Esophagus muscularis mucosa (tissue), 4 donors: ENCODE measurements at regions not wholly inside any gene's neighbourhood (a gene's known extent, or its start where the extent isn't known, plus 50 kb on each side); places are given as distances from the start of the nearest gene placed in this dataset.

Experiments used
- DNase-seq: peaks from one replicate; pipeline ENCODE4 v3.0.0-alpha.2; 2017; ENCODE audit errors: extremely low spot score
- H3K27ac ChIP-seq, 4 donors: fragments of 200-600 bp; sonication (generic); replicated peaks in 1 of 4; 1 replicate in 3 of 4; 2 replicates in 1 of 4; pipeline ENCODE4 v1.5.1; 2016 to 2019; ENCODE audit warnings: mild to moderate bottlenecking in 1 of 4
- H3K27me3 ChIP-seq, 4 donors: fragments of 200-600 bp; sonication (generic); one replicate each; pipeline versions ENCODE4 v1.5.1 to v1.6.0; 2016 to 2019
- H3K36me3 ChIP-seq, 4 donors: fragments of 200-600 bp; sonication (generic); one replicate each; pipeline ENCODE4 v1.5.1; 2016 to 2019
- H3K4me1 ChIP-seq, 4 donors: fragments of 200-600 bp; sonication (generic); one replicate each; pipeline ENCODE4 v1.5.1; 2016 to 2019
- H3K4me3 ChIP-seq, 4 donors: fragments of 200-600 bp; sonication (generic); 1 replicate in 2 of 4; 2 replicates in 2 of 4; pipeline ENCODE4 v1.5.1; 2016 to 2019; ENCODE audit warnings: mild to moderate bottlenecking in 4 of 4, moderate library complexity in 1 of 4
- H3K9me3 ChIP-seq, 4 donors: fragments of 200-600 bp; sonication (generic); 1 replicate in 3 of 4; 2 replicates in 1 of 4; pipeline ENCODE4 v1.5.1; 2016 to 2019
- EP300 ChIP-seq: sonication (generic); formaldehyde crosslinking; IDR thresholded peaks from one replicate; pipeline ENCODE4 v1.6.1; 2017; ENCODE audit warnings: antibody characterized with exemption
- POLR2A ChIP-seq: fragments of 450-650 bp; IDR thresholded peaks from one replicate; pipeline ENCODE4 v1.6.1; 2017; ENCODE audit warnings: antibody characterized with exemption, moderate library complexity, mild to moderate bottlenecking, low read depth
- POLR2AphosphoS5 ChIP-seq, 2 donors: sonication (generic); formaldehyde crosslinking; IDR thresholded peaks; one replicate each; pipeline ENCODE4 v1.6.1; 2017; ENCODE audit warnings: antibody characterized with exemption in 2 of 2
- WGBS: methylation state at CpG from one replicate; pipeline ENCODE4 v1.1.5; 2018; 5-methylcytosine and 5-hydroxymethylcytosine counted together
- intact Hi-C: fragments of 100-400 bp; cut with DNase I; formaldehyde crosslinking; loops from one replicate; pipeline ENCODE4 v1.15.1; 2023
- TF ChIP-seq, protein P1 (sequence below), 3 experiments: fragments of 200-600 bp in 2 of 3; fragments of 450-650 bp in 1 of 3; sonication (generic) in 2 of 3; IDR thresholded peaks; one replicate each; pipeline ENCODE4 v1.5.1; 2017 to 2019; ENCODE audit warnings: antibody characterized with exemption in 3 of 3, mild to moderate bottlenecking in 2 of 3, moderate library complexity in 1 of 3

DNA sequence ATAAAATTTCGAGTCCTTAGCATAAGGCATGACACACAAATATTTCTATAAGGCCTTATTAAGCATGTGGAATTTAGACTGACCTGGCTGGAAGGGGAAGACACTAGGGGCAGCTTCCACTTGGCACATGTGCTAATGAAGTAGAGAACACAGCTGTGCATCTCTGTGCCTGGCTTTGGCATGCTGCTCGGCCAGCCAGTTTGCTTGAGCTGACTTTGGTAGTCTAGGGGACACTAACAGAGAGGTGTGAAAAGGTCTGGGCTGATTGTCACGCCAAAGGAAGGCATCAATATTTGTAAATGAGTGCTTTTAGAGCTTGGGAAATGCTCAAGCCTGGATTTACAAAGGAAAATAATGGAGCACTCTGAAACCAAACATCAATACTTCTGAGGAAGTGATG is 723.7 kb downstream of the PRELID2 start:
- DNase-seq, result no peak
- TF ChIP-seq, protein P1, sequence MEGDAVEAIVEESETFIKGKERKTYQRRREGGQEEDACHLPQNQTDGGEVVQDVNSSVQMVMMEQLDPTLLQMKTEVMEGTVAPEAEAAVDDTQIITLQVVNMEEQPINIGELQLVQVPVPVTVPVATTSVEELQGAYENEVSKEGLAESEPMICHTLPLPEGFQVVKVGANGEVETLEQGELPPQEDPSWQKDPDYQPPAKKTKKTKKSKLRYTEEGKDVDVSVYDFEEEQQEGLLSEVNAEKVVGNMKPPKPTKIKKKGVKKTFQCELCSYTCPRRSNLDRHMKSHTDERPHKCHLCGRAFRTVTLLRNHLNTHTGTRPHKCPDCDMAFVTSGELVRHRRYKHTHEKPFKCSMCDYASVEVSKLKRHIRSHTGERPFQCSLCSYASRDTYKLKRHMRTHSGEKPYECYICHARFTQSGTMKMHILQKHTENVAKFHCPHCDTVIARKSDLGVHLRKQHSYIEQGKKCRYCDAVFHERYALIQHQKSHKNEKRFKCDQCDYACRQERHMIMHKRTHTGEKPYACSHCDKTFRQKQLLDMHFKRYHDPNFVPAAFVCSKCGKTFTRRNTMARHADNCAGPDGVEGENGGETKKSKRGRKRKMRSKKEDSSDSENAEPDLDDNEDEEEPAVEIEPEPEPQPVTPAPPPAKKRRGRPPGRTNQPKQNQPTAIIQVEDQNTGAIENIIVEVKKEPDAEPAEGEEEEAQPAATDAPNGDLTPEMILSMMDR (IDR thresholded peaks at IDR 0.05), result no peak
- TF ChIP-seq EP300 (no peak), POLR2AphosphoS5 (IDR thresholded peaks at IDR 0.05) (no peak), POLR2A (no peak)
- H3K4me1 ChIP-seq, result no peaks in the 10 kb centered on the region
- H3K27ac ChIP-seq, result no peak overlapping the region
- no peak overlapping the region for H3K4me3 ChIP-seq
- H3K27me3 ChIP-seq, result no peaks in the 10 kb centered on the region
- no peaks in the 10 kb centered on the region for H3K9me3 ChIP-seq
- WGBS, result 65% methylated on average over 3 of the region's 3 CpGs
- intact Hi-C loops, result no loop called here
- H3K36me3 ChIP-seq, result no peaks in the 10 kb centered on the region

DNA sequence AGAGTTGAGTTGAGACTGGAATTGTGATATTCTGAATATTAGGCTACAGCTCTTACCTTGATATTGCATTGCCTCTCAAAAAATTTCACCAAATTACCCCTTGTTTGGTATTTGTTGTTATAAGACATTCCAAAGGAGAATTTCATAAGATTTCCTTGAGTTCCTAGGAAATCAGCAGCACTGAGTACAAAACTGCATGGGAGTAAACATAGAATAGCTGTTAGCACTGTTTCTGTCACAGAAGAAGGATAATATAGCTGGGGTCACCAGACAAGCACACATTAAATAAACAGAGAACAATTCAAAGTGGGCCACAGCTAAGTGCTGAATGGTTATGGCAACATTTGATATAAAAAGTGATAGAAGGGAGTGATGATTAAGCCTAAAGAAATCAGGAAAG is 724.3 kb downstream of the PRELID2 start:
- Histone ChIP-seq H3K9me3 (no peaks in the 10 kb centered on the region), H3K4me1 (no peaks in the 10 kb centered on the region), H3K27me3 (no peaks in the 10 kb centered on the region), H3K4me3 (no peak overlapping the region), H3K27ac (no peak overlapping the region), H3K36me3 (no peaks in the 10 kb centered on the region)
- DNase-seq, result no peak
- TF ChIP-seq POLR2A (no peak), POLR2AphosphoS5 (IDR thresholded peaks at IDR 0.05) (no peak), EP300 (no peak)
- TF ChIP-seq, protein P1 (IDR thresholded peaks at IDR 0.05), result no peak
- intact Hi-C loops, result no loop called here

DNA sequence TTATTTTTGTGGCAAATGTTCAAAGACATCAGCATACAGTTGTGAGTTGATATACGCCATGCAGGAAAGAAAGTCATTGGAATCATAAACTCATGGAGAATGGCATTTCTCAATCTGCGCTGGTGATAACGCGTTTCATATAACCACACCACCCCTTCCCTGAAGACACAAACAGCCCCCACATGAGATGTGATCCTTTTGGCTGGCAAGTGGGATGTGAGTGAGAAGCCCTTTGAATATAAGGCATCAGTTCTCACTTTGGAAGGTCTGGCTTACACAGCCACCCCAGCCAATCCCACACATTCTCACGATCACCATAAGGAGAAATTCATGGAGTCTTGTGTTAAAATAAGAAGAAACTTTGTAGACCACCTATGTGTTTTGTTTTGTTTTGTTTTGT is 725.0 kb downstream of the PRELID2 start:
- H3K4me3 ChIP-seq, result no peak overlapping the region
- TF ChIP-seq EP300, result no peak
- TF ChIP-seq POLR2AphosphoS5 (IDR thresholded peaks at IDR 0.05), result no peak
- TF ChIP-seq, protein P1 (IDR thresholded peaks at IDR 0.05), result no peak
- TF ChIP-seq POLR2A, result no peak
- H3K27ac ChIP-seq, result no peak overlapping the region
- 89% methylated on average over 5 of the region's 5 CpGs for WGBS
- intact Hi-C loops, result no loop called here
- no peaks in the 10 kb centered on the region for H3K36me3 ChIP-seq
- H3K27me3 ChIP-seq, result no peaks in the 10 kb centered on the region
- H3K4me1 ChIP-seq, result no peaks in the 10 kb centered on the region
- DNase-seq, result no peak
- no peaks in the 10 kb centered on the region for H3K9me3 ChIP-seq

DNA sequence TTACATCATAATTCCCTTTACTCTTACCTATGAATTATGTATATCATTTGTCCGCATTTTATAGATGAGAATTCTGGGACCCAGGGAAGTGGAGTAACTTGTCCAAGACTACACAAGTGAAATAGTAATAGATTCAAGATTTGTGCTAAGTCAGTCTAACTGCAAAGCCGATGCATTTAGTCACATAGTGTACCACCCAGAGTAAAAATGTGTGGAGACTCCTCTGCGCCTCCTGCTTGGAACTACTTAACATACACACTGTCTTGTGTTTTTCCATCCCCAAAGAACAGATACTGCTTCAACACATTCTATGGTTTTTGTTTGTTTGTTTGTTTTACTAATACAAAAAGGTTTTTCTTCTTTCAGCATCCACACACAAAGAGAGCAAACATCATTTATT is 729.8 kb downstream of the PRELID2 start:
- 93% methylated on average over 3 of the region's 3 CpGs for WGBS
- no peak overlapping the region for H3K4me3 ChIP-seq
- intact Hi-C loops, result no loop called here

DNA sequence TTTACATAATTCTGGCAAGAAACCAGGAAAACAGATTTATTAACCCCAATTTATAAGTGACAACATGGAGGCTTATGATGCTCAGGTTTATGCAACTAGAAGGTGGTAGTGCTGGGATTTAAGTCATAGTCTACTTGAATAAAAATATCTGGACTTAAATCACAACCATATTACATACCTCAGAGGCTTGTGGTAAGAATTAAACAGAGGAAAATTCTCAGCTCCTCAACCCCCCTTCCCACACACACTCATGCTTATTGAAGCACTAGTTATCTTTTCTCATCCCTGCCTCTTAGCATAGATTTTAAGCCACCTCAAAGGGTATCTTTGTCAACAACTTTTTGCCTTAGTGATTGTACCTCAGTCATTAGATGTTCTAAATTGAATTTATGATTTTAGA is 731.0 kb downstream of the PRELID2 start:
- Histone ChIP-seq H3K27ac (no peak overlapping the region), H3K27me3 (no peaks in the 10 kb centered on the region), H3K4me3 (no peak overlapping the region), H3K36me3 (no peaks in the 10 kb centered on the region), H3K9me3 (no peaks in the 10 kb centered on the region), H3K4me1 (no peaks in the 10 kb centered on the region)
- DNase-seq, result no peak
- TF ChIP-seq, protein P1 (IDR thresholded peaks at IDR 0.05), result no peak
- TF ChIP-seq POLR2A (no peak), POLR2AphosphoS5 (IDR thresholded peaks at IDR 0.05) (no peak), EP300 (no peak)
- intact Hi-C loops, result no loop called here

More for the DNA sequence above, 729.8 kb downstream of the PRELID2 start:
- H3K36me3 ChIP-seq, result no peaks in the 10 kb centered on the region
- TF ChIP-seq, protein P1 (IDR thresholded peaks at IDR 0.05), result no peak
- TF ChIP-seq POLR2AphosphoS5 (IDR thresholded peaks at IDR 0.05), result no peak
- TF ChIP-seq POLR2A, result no peak
- TF ChIP-seq EP300, result no peak
- H3K9me3 ChIP-seq, result no peaks in the 10 kb centered on the region
- H3K4me1 ChIP-seq, result no peaks in the 10 kb centered on the region
- no peak overlapping the region for H3K27ac ChIP-seq
- no peak for DNase-seq
- H3K27me3 ChIP-seq, result no peaks in the 10 kb centered on the region
